Ovary (tissue), 3 donors: ENCODE measurements at regions not wholly inside any gene's neighbourhood (a gene's known extent, or its start where the extent isn't known, plus 50 kb on each side); places are given as distances from the start of the nearest gene placed in this dataset.

Experiments
- CTCF ChIP-seq, 3 donors: fragments of 450-650 bp in 2 of 3; fragments of 200-600 bp in 1 of 3; IDR thresholded peaks; one replicate each; pipeline versions ENCODE4 v1.5.1 to v1.8.0; 2016 to 2022; ENCODE audit warnings: antibody characterized with exemption in 3 of 3, mild to moderate bottlenecking in 1 of 3
- EP300 ChIP-seq: sonication (generic); formaldehyde crosslinking; IDR thresholded peaks from one replicate; pipeline ENCODE4 v1.6.1; 2017; ENCODE audit warnings: antibody characterized with exemption
- POLR2A ChIP-seq: fragments of 450-650 bp; IDR thresholded peaks from one replicate; pipeline ENCODE4 v1.6.1; 2017; ENCODE audit warnings: antibody characterized with exemption, mild to moderate bottlenecking, moderate library complexity
- donor health status: DM: no; HTN: no; CAD: no.

DNA sequence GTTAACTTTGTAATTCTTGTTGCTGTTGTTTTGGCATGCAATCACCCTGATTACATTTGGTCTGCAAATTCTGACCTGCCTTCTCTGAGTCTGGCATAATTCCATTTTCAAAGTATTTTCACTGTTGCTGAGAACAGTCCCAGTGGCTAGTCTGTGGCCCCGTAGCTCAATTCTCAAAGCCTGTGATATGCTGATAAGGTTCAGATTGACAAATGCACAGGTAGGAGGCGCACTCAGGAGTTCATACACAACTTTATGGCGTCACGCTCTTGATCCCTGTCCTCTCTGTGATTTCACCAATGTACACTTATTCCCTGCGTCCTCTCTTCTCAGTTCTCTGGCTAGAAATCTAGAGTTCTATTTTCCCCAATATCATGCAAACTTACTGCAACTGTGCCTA lies 376.6 kb upstream of the SLCO3A1 start:
- TF ChIP-seq CTCF (IDR thresholded peaks at IDR 0.05) (no peak), EP300 (no peak), POLR2A (no peak)
